ENCODE measurements at regions not wholly inside any gene's neighbourhood (a gene's known extent, or its start where the extent isn't known, plus 50 kb on each side); places are given as distances from the start of the nearest gene placed in this dataset.

- TF ChIP-seq EZH2 (IDR thresholded peaks at IDR 0.05) (no peak), FOXP2 (optimal IDR thresholded peaks at IDR 0.05; ENCODE audit: control extremely low read depth, extremely low read length, insufficient read depth) (no peak)
Observed at GRCh38 chr1:25079048-25079447, 149.0 kb upstream of the RUNX3 start.
